CD8-positive, alpha-beta memory T cell (primary cell): ENCODE measurements at regions not wholly inside any gene's neighbourhood (a gene's known extent, or its start where the extent isn't known, plus 50 kb on each side); places are given as distances from the start of the nearest gene placed in this dataset.

Experiments
- CTCF ChIA-PET: fragments of 350-600 bp; sonication (Branson Sonifier 250); formaldehyde crosslinking; loops from one replicate; lab custom pipeline; 2021; ENCODE audit warnings: antibody characterized with exemption; lab: Charles Lee
- POLR2A ChIA-PET: fragments of 350-600 bp; sonication (Branson Sonifier 250); formaldehyde crosslinking; loops from one replicate; lab custom pipeline; 2021; ENCODE audit warnings: antibody characterized with exemption; lab: Charles Lee
- DNase-seq, 5 donors: peaks; one replicate each; pipeline versions ENCODE4 v3.0.0 to v3.0.0-alpha.2; 2020 to 2022; ENCODE audit warnings: mixed read lengths in 1 of 5
- H3K27ac ChIP-seq: one replicate; pipeline ENCODE4 v1.7.0; 2013; ENCODE audit warnings: low read depth, mild to moderate bottlenecking, low read length, moderate library complexity
- H3K27me3 ChIP-seq: 2 replicates; pipeline ENCODE4 v1.7.0; 2013; ENCODE audit warnings: low read length, mild to moderate bottlenecking; ENCODE audit not compliant: insufficient read depth, poor library complexity, severe bottlenecking
- H3K36me3 ChIP-seq: 2 replicates; pipeline ENCODE4 v1.7.0; 2013; ENCODE audit warnings: mild to moderate bottlenecking, low read length, moderate library complexity; ENCODE audit not compliant: insufficient read depth
- H3K4me1 ChIP-seq: 2 replicates; pipeline ENCODE4 v1.7.0; 2013; ENCODE audit warnings: mild to moderate bottlenecking, low read length, moderate library complexity; ENCODE audit not compliant: insufficient read depth
- H3K4me3 ChIP-seq: 2 replicates; pipeline ENCODE4 v1.7.0; 2013; ENCODE audit warnings: mild to moderate bottlenecking, low read length
- H3K9me3 ChIP-seq: 2 replicates; pipeline ENCODE4 v1.7.0; 2013; ENCODE audit warnings: mild to moderate bottlenecking, low read length
- H3K27ac Mint-ChIP-seq, 8 donors: one replicate each; pipeline ENCODE4 v1.8.0; 2020 to 2021; ENCODE audit warnings: mixed read lengths in 8 of 8, mild to moderate bottlenecking in 6 of 8, inconsistent platforms in 3 of 8, moderate library complexity in 3 of 8
- H3K27me3 Mint-ChIP-seq, 2 donors: one replicate each; pipeline ENCODE4 v1.8.0; 2020 to 2021; ENCODE audit warnings: mixed read lengths in 2 of 2, mild to moderate bottlenecking in 1 of 2, moderate library complexity in 1 of 2
- H3K36me3 Mint-ChIP-seq, 3 donors: one replicate each; pipeline ENCODE4 v1.8.0; 2020 to 2021; ENCODE audit warnings: mixed read lengths in 3 of 3, inconsistent platforms in 1 of 3, mild to moderate bottlenecking in 1 of 3
- H3K4me1 Mint-ChIP-seq, 3 donors: one replicate each; pipeline ENCODE4 v1.8.0; 2020 to 2021; ENCODE audit warnings: mixed read lengths in 3 of 3, inconsistent platforms in 1 of 3, mild to moderate bottlenecking in 1 of 3
- H3K4me3 Mint-ChIP-seq, 7 donors: one replicate each; pipeline ENCODE4 v1.8.0; 2020 to 2021; ENCODE audit warnings: mixed read lengths in 7 of 7, mild to moderate bottlenecking in 6 of 7, moderate library complexity in 4 of 7, inconsistent platforms in 2 of 7
- H3K9me3 Mint-ChIP-seq, 5 donors: one replicate each; pipeline ENCODE4 v1.8.0; 2020 to 2022; ENCODE audit warnings: mixed read lengths in 5 of 5, mild to moderate bottlenecking in 3 of 5, moderate library complexity in 2 of 5, inconsistent platforms in 1 of 5

DNA sequence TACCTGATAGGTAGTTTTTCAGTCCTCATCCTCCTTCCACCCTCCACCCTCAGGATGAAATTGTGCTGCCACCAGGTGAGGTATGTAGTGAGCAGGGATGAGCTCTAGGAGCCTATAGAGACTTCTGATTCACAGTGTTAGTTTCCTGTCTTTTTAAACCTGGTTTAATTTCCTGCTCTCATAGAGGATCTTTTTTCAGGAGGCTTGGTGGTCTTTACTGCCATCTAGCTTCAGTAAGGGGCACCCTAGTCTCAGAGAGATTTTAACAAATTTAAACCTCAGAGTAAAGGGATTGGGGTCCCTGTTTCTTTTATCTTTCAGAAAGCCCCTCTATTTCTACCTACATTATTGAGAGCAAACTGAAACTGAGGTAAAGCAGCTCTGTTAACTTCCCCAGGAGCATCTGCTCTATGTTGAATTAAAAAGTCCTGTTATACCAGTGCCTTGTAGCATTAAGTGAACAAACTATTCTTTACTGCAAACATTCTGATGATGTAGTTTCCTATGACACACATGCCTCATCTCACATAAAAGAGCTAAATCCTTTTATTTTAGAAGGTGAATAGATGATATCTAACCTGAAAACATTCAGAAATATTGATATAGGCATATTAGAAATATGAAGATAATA, 172.2 kb upstream of the DDHD1 start:
- peaks cover 0 to 22% (median 8%) of the 10 kb centered on the region in 5 donors for H3K9me3 Mint-ChIP-seq
- Histone ChIP-seq H3K9me3 (no peaks in the 10 kb centered on the region), H3K4me1 (no peaks in the 10 kb centered on the region), H3K4me3 (no peak overlapping the region), H3K36me3 (no peaks in the 10 kb centered on the region), H3K27ac (no peak overlapping the region), H3K27me3 (no peaks in the 10 kb centered on the region)
- ChIA-PET POLR2A (no interaction called here), CTCF (interaction anchor here (1.4 kb wide), 1 partner anchor 19 kb away, joined by 3 read pairs; no protein-coding TSS in a partner anchor)
- DNase-seq = no peak
- H3K36me3 Mint-ChIP-seq = peaks cover under 1 to 36% (median 2%) of the 10 kb centered on the region in 3 donors
- H3K4me3 Mint-ChIP-seq = no peak overlapping the region
- no peak overlapping the region for H3K27ac Mint-ChIP-seq
- no peaks in the 10 kb centered on the region for H3K4me1 Mint-ChIP-seq
- H3K27me3 Mint-ChIP-seq = no peaks in the 10 kb centered on the region

DNA sequence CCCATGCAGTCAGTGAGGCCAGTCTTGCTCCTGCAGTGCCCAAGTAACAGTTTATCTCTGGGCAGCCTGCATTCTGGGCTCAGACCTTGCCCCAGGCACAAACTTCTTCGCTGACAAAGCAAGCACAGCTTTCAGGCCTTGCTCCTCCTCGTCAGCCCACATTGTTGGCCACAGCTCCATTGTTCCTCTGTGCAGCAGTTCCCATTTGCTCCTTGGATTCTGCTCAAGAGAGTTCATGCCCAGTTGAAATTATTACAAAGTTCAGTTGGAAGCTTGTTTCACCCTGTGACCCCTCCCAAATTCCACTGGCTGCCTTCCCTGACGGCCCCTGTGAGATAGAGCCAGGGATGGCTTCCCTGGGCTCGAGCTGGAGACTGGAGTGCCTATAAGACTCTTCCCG, 163.4 kb upstream of the DDHD1 start:
- H3K27ac ChIP-seq = no peak overlapping the region
- no peaks in the 10 kb centered on the region for H3K27me3 Mint-ChIP-seq
- H3K4me1 Mint-ChIP-seq = no peaks in the 10 kb centered on the region
- CTCF ChIA-PET = interaction anchor here (1.1 kb wide), 1 partner anchor 10 kb away, joined by 3 read pairs; no protein-coding TSS in a partner anchor
- peaks cover 4 to 69% (median 14%) of the 10 kb centered on the region in 3 donors for H3K36me3 Mint-ChIP-seq
- DNase-seq = no peak
- no peak overlapping the region for H3K27ac Mint-ChIP-seq
- no peak overlapping the region for H3K4me3 ChIP-seq
- H3K9me3 ChIP-seq = no peaks in the 10 kb centered on the region
- POLR2A ChIA-PET = no interaction called here
- H3K36me3 ChIP-seq = no peaks in the 10 kb centered on the region
- H3K27me3 ChIP-seq = no peaks in the 10 kb centered on the region
- H3K4me3 Mint-ChIP-seq = no peak overlapping the region
- peaks cover 9 to 67% (median 38%) of the 10 kb centered on the region in 5 donors for H3K9me3 Mint-ChIP-seq
- H3K4me1 ChIP-seq = no peaks in the 10 kb centered on the region

DNA sequence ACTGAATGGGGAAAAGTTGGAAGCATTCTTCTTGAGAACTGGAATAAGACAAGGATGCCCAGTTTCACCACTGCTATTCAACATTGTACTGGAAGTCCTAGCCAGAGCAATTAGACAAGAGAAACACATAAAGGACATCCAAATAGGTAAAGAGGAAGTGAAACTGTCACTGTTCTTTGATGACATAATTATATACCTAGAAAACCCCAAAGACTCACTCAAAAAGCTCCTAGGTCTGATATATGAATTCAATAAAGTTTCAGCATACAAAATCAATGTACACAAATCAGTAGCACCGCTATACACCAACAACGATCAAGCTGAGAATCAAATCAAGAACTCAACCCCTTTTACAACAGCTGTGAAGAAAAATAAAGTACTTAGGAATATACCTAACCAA, 157.3 kb upstream of the DDHD1 start:
- Histone ChIP-seq H3K4me1 (peaks cover 3% of the 10 kb centered on the region), H3K4me3 (no peak overlapping the region), H3K36me3 (no peaks in the 10 kb centered on the region), H3K27me3 (no peaks in the 10 kb centered on the region), H3K9me3 (no peaks in the 10 kb centered on the region), H3K27ac (no peak overlapping the region)
- peaks cover 16 to 66% (median 27%) of the 10 kb centered on the region in 5 donors for H3K9me3 Mint-ChIP-seq
- ChIA-PET POLR2A (no interaction called here), CTCF (no interaction called here)
- peaks cover 7 to 10% (median 8%) of the 10 kb centered on the region in 3 donors for H3K4me1 Mint-ChIP-seq
- no peak overlapping the region for H3K4me3 Mint-ChIP-seq
- peaks cover 0 to 9% of the 10 kb centered on the region in 2 donors for H3K27me3 Mint-ChIP-seq
- H3K36me3 Mint-ChIP-seq = peaks cover 0 to 52% (median 4%) of the 10 kb centered on the region in 3 donors
- DNase-seq = no peak
- H3K27ac Mint-ChIP-seq = no peak overlapping the region

DNA sequence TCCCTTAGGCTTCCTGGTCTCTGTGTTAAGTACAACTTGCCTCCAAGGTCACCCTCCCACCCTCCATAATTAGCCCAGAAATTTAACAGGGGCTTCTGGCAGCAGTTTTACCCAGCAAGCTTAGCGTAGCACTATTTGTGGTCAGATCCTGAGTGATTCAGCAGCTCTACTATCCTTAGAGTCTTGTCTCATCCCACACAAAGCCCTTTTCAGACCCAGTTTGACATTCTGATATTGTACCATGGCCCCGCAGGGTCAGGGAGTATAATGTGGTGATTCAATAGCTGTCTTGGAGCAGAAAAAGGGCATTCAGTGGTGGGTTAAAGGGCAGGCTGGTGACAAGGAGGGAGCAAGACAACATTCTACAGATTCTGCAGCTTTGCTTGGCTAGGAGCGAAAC, 153.8 kb upstream of the DDHD1 start:
- no peak for DNase-seq
- no peak overlapping the region for H3K27ac Mint-ChIP-seq
- CTCF ChIA-PET = interaction anchor here (1.2 to 1.7 kb wide), 4 partner anchors 11 to 29 kb away, joined by 3 to 5 read pairs (median 4); no protein-coding TSS in a partner anchor

DNA sequence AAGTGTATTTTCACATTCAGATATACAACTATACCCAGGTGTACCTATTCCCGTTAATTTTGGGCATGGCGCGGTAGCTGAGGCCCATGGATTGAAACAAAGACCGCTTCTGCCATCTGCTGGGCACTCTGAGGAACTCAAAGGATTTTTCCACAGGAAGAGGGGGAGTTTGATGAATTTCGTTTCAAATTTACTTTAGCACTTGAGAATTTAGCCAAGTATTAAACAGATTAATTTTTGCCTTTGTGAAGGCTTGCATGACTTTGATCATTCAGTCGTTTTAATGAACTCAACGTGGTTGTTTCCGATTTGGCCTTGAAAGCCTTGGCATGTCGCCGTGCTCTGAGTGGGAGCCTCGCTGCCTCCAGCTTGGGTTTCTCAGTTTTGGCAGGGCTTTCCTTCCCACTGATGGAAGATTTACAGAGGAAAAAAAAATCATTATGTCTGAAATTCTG, 153.2 kb upstream of the DDHD1 start:
- no peaks in the 10 kb centered on the region for H3K36me3 ChIP-seq
- peaks cover 3% of the 10 kb centered on the region for H3K4me1 ChIP-seq
- Mint-ChIP-seq H3K27me3 (peaks cover 0 to 9% of the 10 kb centered on the region in 2 donors), H3K4me3 (peak overlapping the region in 6 of 7 donors; percentile 29 to 71 (median 58)), H3K36me3 (peaks cover 0 to 22% (median 0%) of the 10 kb centered on the region in 3 donors), H3K27ac (peak overlapping the region in 1 of 8 donors; percentile 4), H3K4me1 (peaks cover 7 to 10% (median 8%) of the 10 kb centered on the region in 3 donors), H3K9me3 (peaks cover 6 to 30% (median 8%) of the 10 kb centered on the region in 5 donors)
- H3K27me3 ChIP-seq = no peaks in the 10 kb centered on the region
- CTCF ChIA-PET = interaction anchor here (1.0 to 1.7 kb wide), 6 partner anchors 10 to 345 kb away, joined by 3 to 5 read pairs (median 3); no protein-coding TSS in a partner anchor
- DNase-seq = peak in 2 of 5 donors; percentile 2 to 27
- H3K9me3 ChIP-seq = no peaks in the 10 kb centered on the region
- no peak overlapping the region for H3K27ac ChIP-seq
- peak overlapping the region; percentile 20 for H3K4me3 ChIP-seq
- POLR2A ChIA-PET = no interaction called here

More for the DNA sequence above, 153.8 kb upstream of the DDHD1 start:
- POLR2A ChIA-PET = no interaction called here
- H3K9me3 Mint-ChIP-seq = peaks cover 10 to 32% (median 11%) of the 10 kb centered on the region in 5 donors
- Histone ChIP-seq H3K4me3 (no peak overlapping the region), H3K27me3 (no peaks in the 10 kb centered on the region), H3K4me1 (peaks cover 3% of the 10 kb centered on the region), H3K27ac (no peak overlapping the region), H3K36me3 (no peaks in the 10 kb centered on the region), H3K9me3 (no peaks in the 10 kb centered on the region)
- H3K36me3 Mint-ChIP-seq = peaks cover 0 to 26% (median 0%) of the 10 kb centered on the region in 3 donors
- peak overlapping the region in 2 of 7 donors; percentile 29 to 66 for H3K4me3 Mint-ChIP-seq
- peaks cover 0 to 9% of the 10 kb centered on the region in 2 donors for H3K27me3 Mint-ChIP-seq
- peaks cover 7 to 10% (median 8%) of the 10 kb centered on the region in 3 donors for H3K4me1 Mint-ChIP-seq

DNA sequence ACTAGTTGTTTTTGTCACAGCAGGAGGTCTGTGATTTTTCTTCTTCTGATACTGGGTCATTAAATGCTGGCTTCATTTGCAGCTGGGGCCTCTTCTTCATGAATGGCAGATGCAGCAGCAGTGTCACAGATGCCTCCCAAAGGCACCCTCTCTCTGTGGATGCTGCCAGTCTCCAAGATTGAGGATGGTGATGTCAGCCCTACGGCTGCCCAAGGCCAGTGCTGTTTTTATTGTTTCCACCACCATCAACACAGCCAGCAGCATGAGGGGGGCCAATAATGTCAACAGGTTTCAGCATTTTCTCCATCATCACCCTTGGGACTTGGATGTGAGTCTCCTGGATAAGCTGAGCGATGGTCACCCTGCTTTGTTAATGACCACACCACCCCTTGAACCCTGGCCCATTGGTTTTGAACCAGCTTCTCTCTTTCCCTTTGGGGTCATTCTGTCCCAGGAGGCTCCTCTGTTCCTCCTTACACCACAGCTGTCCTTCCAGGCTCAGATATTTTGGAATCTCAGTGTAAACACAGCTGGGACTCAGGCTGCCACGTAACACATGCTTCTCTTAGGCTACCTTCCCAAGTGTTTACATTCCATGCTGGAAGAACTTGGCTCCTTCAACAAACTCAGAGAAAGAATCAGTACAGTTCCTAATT, 151.7 kb upstream of the DDHD1 start:
- Mint-ChIP-seq H3K27ac (peak overlapping the region in 1 of 8 donors; percentile 6), H3K9me3 (peaks cover 0 to 19% (median 2%) of the 10 kb centered on the region in 5 donors), H3K27me3 (peaks cover 0 to 9% of the 10 kb centered on the region in 2 donors), H3K4me3 (no peak overlapping the region), H3K36me3 (peaks cover 0 to 8% (median 0%) of the 10 kb centered on the region in 3 donors), H3K4me1 (peaks cover 7 to 10% (median 8%) of the 10 kb centered on the region in 3 donors)
- H3K4me1 ChIP-seq = peaks cover 3% of the 10 kb centered on the region
- no peaks in the 10 kb centered on the region for H3K9me3 ChIP-seq
- no peaks in the 10 kb centered on the region for H3K27me3 ChIP-seq
- DNase-seq = no peak
- H3K4me3 ChIP-seq = no peak overlapping the region
- POLR2A ChIA-PET = no interaction called here
- no peak overlapping the region for H3K27ac ChIP-seq
- H3K36me3 ChIP-seq = no peaks in the 10 kb centered on the region
- CTCF ChIA-PET = interaction anchor here (2.3 kb wide), 1 partner anchor 10 kb away, joined by 13 read pairs; no protein-coding TSS in a partner anchor

DNA sequence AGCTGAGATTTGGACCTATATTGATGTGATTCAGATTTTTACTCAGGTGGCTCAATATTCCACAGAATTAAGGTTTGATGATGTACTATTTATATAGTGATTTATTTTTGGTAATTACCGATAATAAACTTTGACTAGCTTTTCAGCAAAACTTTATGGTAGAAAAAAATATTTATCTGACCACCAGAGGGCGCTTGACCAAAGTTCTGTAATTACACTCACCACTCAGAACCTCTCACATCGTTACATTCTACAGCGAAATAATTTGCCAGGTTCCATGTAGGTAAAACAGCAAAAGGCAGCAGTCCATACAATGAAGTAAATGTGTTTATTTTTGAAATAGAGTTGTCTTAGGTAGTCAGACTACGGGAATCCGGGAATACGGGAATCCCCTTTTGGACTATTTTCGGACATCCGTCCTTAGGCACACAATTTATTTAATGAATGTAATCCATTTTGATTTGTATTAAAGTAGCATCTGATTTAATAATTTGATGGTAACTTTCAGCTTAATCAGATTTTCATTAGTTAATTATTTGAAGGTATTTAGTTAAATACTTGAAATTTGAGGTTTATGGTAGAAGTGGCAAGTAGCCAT, 143.0 kb upstream of the DDHD1 start:
- Mint-ChIP-seq H3K27ac (no peak overlapping the region), H3K36me3 (peaks cover 0 to 8% (median 0%) of the 10 kb centered on the region in 3 donors), H3K27me3 (no peaks in the 10 kb centered on the region), H3K4me3 (no peak overlapping the region), H3K9me3 (peaks cover 0 to 2% (median 0%) of the 10 kb centered on the region in 5 donors), H3K4me1 (peaks cover 0 to 3% (median 0%) of the 10 kb centered on the region in 3 donors)
- Histone ChIP-seq H3K9me3 (no peaks in the 10 kb centered on the region), H3K27ac (no peak overlapping the region), H3K36me3 (no peaks in the 10 kb centered on the region), H3K4me3 (no peak overlapping the region), H3K4me1 (no peaks in the 10 kb centered on the region), H3K27me3 (no peaks in the 10 kb centered on the region)
- ChIA-PET POLR2A (no interaction called here), CTCF (interaction anchor here (0.6 to 2.1 kb wide), 7 partner anchors 9 to 1052 kb away, joined by 3 to 13 read pairs (median 3); no protein-coding TSS in a partner anchor)
- peak in 1 of 5 donors; percentile 19 for DNase-seq
